GF-D8 (cell line): ENCODE measurements at regions not wholly inside any gene's neighbourhood (a gene's known extent, or its start where the extent isn't known, plus 50 kb on each side); places are given as distances from the start of the nearest gene placed in this dataset.

Source experiments
- DNase-seq: peaks from one replicate; lab custom pipeline; 2025; lab: John Stamatoyannopoulos, UW

- no peak for DNase-seq
Measured at GRCh38 chr5:124264499-124264898, 481.9 kb downstream of the ZNF608 start.

DNA sequence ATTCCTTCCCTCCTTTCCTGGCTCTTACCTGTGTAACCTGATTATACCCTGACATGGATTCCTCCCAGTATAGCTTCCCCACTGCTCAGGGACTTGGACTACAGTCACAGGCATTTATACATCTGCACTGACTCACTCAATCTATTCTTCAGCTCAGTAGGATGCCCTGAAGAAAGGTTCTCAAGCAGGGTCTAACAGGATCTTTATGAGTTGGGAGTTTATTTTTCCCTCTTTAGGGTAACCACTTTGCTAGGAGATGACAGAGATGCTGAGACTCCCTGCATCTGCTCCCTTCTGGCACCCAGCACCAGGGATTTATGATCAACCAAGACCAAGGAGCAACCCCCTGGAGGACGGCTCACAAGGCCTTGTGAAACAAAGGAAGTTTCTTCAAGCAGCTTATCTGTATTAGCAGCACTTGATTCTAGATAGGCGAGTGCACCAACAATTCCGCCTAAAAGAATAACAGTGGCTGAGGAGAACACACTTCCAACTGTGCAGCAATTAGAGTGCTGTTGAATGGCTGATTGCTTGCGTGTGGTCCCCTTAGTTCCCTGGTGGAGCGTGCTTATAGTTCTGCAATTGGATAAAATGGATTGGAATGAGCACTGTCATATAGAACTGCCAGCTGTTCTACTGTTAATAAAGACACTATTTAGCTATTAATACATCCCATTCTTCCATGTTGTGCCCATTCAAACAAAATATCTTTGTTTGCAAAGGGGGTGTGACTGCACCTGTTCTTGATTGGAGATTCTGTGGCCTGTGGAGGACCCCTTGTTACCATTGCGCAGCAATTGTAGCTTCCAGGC is 482.6 kb downstream of the ZNF608 start:
- DNase-seq = no peak

DNA sequence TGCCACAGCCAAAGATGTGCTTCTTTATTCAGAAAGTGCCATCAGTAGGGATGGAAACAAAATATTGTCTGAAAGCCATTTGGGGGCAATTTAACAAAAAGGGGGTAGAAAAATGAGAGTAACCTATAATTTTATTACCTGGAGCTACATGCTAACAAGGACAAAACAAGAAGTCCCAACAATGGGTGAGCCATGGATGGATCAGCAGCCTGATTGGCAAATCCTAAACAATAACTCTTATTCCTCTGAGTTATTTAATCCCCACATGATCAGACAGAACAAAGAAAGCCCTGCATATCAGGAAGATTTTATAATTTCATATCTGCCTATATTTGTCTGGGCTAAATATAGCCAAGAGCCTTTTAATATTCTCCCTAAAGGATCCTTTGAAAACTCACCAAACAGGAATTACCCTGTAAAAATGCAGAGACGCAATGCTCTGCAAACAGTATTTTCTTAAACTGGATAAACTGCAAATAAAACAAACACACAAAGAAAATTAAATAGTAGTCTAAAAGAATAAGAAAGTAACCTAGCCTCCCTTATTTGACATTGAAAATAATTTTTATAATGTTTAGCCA is 483.4 kb downstream of the ZNF608 start:
- no peak for DNase-seq

DNA sequence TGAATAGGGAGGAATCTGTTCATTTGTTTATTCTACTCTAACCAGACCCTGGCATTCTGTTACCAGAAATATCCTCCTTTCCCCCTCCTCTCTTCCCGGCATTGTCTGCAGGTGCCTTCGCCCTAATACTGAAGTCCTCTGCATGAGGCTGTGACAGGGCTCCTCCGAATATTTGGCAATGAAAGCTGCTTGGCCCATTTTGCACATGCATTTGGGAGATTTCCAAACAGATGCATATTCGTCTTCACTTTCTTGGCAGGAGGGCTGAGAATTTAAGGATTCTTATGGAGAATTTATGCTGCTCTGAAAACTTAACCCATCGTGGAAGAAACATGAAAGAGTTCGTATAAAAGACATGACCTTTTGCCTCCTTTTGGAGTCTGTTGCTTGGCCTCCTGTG is 484.0 kb downstream of the ZNF608 start:
- DNase-seq = no peak

GRCh38 chr5:124261848-124262247 is 484.6 kb downstream of the ZNF608 start:
- DNase-seq = no peak

DNA sequence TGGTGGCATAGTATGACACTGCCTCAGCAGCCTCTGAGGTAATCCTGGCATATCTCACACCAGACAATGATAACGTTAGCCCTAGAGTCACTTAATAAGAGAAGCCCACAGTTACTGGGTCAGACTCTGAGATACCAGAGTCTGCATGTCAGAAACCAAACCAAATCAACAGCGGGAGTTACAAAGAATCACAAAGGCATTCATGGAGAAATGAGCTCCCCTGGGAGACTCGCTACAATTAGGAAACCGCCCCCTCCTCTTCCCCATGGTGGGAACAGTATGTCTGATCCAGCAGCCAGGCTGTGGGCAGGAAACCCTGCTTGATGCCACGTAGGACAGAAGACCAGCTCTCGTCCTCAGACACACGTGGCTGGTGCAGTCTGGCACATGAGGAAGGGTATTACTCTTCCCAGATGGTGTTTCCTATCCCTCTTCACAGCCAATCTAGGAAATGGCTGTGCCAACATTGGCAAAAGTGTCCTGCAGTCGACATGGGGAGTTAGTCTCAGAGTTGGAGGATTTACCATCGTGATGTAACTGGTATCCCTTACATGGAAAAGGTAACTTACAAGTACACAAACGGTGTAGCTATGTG is 485.4 kb downstream of the ZNF608 start:
- DNase-seq = no peak

GRCh38 chr5:124259017-124259416 is 487.4 kb downstream of the ZNF608 start:
- no peak for DNase-seq

DNA sequence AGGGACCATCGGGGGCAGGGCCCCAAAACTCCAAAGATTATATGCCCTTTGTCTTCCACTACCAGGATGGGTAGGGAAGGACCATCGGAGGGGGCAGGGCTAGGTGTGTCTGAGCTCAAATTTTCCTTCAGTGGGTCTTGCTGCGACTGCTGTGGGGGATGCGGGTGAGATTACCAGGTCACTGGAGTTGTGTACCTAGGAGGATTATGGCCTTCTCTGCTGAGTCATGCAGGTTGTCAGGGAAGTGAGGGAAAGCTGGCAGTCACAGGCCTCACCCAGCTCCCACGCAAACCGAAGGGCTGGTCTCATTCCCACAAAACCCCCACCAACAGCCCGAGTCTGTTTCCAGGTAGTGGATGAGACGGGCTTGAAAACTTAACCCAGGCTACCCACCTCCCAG is 489.4 kb downstream of the ZNF608 start:
- DNase-seq = no peak

DNA sequence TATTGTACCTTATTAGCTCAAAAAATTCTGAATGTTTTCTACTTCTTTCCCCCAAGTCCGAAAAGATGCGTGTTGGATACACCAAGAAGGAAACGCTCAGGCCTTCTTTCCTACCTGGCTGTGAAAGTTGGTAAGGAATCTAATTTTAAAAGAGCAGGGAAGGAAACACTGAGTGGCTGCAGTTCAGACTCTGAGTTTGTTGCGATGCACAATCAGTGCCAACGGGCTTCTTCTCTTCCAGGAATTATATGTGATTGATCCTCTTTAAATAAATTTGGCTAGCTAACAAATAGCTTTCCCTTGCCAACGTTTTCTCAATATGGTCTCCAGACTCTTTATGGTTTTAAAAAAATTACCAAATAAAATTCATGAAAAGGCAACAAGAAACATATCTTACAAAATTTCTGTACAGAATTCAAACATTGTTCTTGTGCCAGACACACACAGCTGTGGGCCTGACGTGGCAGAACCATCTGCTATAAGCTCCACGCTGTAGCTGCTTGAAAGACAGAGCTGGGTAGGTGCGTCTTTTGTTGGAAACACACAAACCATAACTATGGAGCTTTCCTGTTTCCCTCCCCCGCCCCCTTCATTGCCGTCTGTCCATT is 493.1 kb downstream of the ZNF608 start:
- no peak for DNase-seq

GRCh38 chr5:124252747-124253146 is 493.7 kb downstream of the ZNF608 start:
- DNase-seq = no peak

DNA sequence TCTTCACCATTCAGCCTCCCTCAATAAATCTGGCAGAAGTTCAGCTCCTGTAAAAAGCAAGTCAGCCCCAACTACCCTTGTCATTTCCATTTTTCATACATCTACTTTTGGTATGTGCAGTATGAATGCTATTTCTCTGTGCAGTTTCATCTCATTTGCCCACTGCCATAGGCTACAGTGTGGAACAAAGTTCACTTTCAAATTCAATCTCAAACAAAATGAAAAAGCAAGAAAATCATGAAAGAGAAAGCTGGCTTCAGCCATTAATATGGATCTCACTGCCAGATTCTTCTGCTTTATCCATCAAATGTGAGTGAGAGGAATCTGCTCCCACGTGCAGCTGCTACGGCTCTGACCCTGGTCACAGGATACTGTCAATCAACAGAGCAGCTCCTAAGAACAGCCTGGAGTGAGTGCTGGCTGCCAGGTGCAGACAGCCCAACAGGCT is 494.2 kb downstream of the ZNF608 start:
- DNase-seq = no peak

DNA sequence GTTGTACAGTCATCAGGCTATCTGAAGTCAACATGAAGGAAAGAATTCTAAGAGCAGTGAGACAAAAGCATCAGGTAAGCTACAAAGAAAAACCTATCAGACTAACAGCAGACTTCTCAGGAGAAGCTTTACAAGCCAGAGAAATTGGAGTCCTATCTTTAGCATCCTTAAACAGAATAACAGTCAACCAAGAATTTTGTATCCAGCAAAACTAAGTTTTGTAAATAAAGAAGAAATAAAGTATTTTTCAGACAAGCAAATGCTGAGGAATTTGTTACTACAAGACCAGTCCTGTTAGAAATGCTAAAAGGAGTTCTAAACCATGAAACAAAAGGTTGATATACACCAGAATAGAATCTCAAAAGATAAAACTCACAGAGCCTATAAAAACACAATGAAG is 501.2 kb downstream of the ZNF608 start:
- DNase-seq = no peak

DNA sequence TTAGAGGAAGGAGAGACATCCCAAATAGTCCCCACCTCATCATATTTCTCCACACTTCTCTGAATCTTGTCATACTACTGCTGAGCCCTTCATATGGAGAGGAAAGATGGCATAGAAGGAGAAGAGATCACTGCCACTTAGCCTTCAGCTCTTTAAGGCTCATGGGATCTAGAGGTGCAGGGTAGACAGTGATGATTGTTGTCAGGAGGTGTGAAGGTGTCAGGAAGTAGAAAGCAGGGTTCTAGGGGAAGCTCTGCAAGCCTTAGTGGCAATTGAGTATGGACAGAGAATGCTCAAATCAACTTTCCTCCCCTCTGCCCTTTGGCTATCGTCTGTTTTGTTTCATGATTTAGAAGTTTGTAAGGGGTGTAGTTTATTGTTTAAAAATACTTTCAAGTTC is 505.7 kb downstream of the ZNF608 start:
- DNase-seq = no peak

- DNase-seq = no peak
Measured at GRCh38 chr5:124239572-124239971, 506.9 kb downstream of the ZNF608 start.

DNA sequence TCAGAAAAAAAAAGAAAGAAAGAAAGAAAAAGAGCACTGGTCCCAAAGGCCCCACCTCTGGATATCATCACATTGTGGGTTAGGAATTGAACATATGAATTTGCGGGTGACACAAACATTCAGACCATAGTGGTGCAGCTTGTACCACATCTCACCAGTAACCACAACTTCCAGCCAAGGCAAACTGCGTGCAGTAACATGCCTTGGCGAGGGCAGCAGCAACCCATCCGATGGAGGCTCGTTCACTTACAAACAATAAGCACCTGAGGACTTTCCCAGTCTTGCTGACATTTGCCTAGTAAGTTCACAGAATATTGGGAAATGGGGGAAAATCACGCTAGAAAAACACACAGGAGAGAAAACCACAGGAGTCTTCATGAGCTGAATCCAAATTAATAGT is 508.1 kb downstream of the ZNF608 start:
- DNase-seq = no peak

DNA sequence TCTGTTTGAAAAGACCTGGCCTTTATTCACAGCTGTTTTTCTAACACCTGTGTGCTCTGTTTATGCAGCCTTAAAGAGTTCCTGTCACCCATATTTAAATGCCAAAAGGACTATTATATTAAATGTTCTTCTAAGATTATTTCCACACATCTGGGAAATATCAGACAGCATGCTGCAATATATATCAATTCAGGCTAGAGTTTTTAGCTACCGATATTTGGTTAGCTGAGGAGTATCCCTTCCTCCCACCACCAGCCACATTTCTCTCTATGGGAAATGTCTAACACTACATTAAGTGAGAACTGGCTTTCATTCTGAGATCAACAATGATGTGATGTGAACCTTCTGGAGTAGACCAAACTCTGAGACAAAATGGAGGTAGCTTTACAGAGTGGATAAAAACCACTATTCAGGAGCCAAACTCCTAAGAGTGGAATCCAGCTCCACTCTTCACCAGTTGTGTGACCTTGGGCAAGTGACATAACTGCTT is 509.2 kb downstream of the ZNF608 start:
- no peak for DNase-seq

GRCh38 chr5:124236361-124237205 is 509.9 kb downstream of the ZNF608 start:
- DNase-seq = no peak

DNA sequence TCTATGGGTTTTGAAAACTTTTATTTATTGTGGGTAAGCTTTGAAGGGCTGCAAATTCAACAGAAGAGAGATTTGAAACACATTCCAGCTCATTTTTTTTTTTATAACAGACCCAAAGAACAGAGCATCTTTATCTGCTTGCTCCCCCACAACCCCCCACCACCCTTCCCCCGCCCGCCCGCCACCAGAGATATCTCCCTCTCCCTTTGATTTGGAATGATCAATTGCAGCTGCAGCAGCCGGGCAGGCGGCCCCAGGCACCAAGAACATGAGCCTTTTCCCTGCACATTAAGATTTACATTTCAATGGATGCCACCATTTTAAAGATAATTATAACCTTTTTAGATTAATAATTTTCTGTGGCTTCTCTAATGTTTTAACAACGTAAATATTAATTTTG is 510.9 kb downstream of the ZNF608 start:
- DNase-seq = no peak

- no peak for DNase-seq
Measured at GRCh38 chr5:124234770-124235562, 511.5 kb downstream of the ZNF608 start.

- DNase-seq = no peak
Measured at GRCh38 chr5:124234022-124234769, 512.2 kb downstream of the ZNF608 start.
